Naive B cell (primary cell): ENCODE measurements at regions not wholly inside any gene's neighbourhood (a gene's known extent, or its start where the extent isn't known, plus 50 kb on each side); places are given as distances from the start of the nearest gene placed in this dataset.

Experiments
- ATAC-seq, 2 donors: fragments of 150-1000 bp; cut with Tn5 transposase; 2 replicates each; pipeline ENCODE4 v1.10.0; 2021; ENCODE audit warnings: low read depth in 2 of 2, mild to moderate bottlenecking in 2 of 2, moderate library complexity in 2 of 2
- DNase-seq: peaks from one replicate; pipeline ENCODE4 v3.0.0; 2022
- H3K27ac Mint-ChIP-seq, 6 donors: one replicate each; pipeline ENCODE4 v1.8.0; 2020 to 2022; ENCODE audit warnings: mild to moderate bottlenecking in 6 of 6, mixed read lengths in 6 of 6, moderate library complexity in 5 of 6, inconsistent platforms in 2 of 6
- H3K27me3 Mint-ChIP-seq, 3 donors: one replicate each; pipeline ENCODE4 v1.8.0; 2021 to 2022; ENCODE audit warnings: mixed read lengths in 3 of 3, mild to moderate bottlenecking in 1 of 3
- H3K36me3 Mint-ChIP-seq, 2 donors: one replicate each; pipeline ENCODE4 v1.8.0; 2020 to 2022; ENCODE audit warnings: mixed read lengths in 2 of 2, inconsistent platforms in 1 of 2, mild to moderate bottlenecking in 1 of 2
- H3K4me1 Mint-ChIP-seq, 3 donors: one replicate each; pipeline ENCODE4 v1.8.0; 2020 to 2022; ENCODE audit warnings: mixed read lengths in 3 of 3, inconsistent platforms in 1 of 3, mild to moderate bottlenecking in 1 of 3, moderate library complexity in 1 of 3
- H3K4me3 Mint-ChIP-seq, 8 donors: one replicate each; pipeline ENCODE4 v1.8.0; 2020 to 2022; ENCODE audit warnings: mild to moderate bottlenecking in 8 of 8, mixed read lengths in 8 of 8, moderate library complexity in 8 of 8, inconsistent platforms in 2 of 8
- H3K9me3 Mint-ChIP-seq, 7 donors: one replicate each; pipeline ENCODE4 v1.8.0; 2020 to 2022; ENCODE audit warnings: mixed read lengths in 7 of 7, mild to moderate bottlenecking in 5 of 7, inconsistent platforms in 2 of 7, moderate library complexity in 1 of 7

DNA sequence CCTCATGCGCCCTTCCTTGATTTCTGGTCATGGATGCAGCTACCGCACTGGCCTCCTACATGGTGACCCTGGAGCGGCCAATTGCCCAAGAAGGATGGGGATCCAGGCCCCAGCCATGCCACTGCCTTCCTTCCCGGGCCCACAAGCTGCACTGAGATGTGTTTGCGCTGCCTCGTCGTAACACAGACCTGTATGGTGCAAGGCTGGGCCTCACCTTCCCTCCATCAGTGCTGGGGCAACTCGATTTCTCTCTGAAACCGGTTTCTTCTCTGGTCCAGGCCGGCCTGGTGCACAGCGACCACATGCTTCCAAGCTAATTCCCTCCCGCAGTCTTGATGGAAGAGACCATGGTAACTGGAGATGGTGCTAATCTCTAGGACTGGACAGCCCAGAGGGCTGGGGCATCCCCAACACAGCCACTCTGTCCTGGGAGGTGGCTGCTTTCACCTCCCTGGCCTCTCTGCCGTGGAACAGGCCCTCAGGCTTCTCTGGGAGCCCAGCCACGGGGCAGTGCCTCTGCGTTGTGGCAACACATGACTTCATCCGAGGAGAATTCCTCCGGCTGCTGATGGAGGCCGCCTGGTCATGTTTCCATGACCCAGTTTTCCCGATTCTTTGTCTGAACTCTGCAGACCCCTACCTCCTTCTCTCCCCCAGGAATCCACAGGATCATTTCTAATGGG is 184.2 kb downstream of the GLI2 start:
- Mint-ChIP-seq H3K36me3 (no peaks in the 10 kb centered on the region), H3K4me3 (no peak overlapping the region), H3K9me3 (no peaks in the 10 kb centered on the region), H3K27me3 (peaks cover 0 to 6% (median 0%) of the 10 kb centered on the region in 3 donors), H3K4me1 (no peaks in the 10 kb centered on the region), H3K27ac (no peak overlapping the region)
- DNase-seq (no peak), ATAC-seq (no peak)

DNA sequence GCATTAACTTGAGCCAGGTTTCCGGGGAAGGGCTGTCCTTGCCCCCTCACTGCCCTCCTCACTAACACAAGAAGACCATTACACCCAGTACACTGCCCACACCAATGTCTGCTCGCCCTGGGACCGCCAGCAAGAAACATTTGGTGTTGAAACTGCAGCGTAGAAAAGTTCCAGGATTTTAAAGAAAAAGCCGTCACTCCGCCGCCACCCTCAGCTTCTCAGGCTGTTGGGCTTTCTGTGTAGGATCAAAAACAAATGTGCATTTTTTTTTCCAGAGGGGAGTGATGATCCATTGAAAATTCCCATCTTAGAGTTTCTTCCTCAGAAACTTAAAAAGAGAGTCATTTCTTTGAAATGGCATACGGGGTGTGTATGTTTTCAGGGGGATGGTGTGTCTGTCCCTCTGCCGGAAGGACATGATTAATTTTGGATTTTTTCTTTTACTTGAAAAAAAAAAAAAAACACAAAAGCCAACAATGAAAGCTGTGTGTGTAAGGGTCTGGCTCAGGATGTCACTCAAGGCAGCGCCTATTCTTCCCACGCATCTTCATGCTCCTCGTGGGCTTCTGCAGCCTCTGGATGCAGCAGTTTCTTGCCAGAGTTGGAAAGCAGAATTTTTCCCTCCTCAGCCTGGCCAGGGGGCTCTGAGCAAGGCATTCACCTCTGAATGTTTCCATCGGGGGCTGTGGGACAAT is 184.9 kb downstream of the GLI2 start:
- DNase-seq (no peak), ATAC-seq (no peak)
- no peaks in the 10 kb centered on the region for H3K9me3 Mint-ChIP-seq
- no peak overlapping the region for H3K4me3 Mint-ChIP-seq
- no peaks in the 10 kb centered on the region for H3K36me3 Mint-ChIP-seq
- no peak overlapping the region for H3K27ac Mint-ChIP-seq
- H3K27me3 Mint-ChIP-seq, result peaks cover 0 to 6% (median 0%) of the 10 kb centered on the region in 3 donors
- no peaks in the 10 kb centered on the region for H3K4me1 Mint-ChIP-seq

DNA sequence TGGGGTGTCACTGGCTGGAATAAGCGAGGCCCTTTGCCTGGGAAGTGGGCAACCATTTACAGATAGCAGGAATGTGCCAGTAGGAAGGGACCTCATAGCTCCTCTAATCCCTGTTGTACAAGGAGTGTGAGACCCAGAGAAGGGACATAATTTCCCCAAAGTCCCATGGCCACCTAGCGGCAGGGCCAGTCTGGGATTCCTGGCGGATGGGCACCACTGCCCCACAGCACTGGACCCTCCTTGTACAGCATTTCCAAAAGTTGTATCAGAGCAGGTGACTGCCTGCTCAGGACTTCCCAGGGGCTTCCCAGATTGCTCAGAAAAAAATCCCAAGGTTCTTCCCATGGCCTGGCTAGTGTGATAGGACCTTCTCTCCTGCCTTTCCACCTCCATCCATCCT is 185.8 kb downstream of the GLI2 start:
- DNase-seq (no peak), ATAC-seq (no peak)
- H3K4me3 Mint-ChIP-seq, result no peak overlapping the region

DNA sequence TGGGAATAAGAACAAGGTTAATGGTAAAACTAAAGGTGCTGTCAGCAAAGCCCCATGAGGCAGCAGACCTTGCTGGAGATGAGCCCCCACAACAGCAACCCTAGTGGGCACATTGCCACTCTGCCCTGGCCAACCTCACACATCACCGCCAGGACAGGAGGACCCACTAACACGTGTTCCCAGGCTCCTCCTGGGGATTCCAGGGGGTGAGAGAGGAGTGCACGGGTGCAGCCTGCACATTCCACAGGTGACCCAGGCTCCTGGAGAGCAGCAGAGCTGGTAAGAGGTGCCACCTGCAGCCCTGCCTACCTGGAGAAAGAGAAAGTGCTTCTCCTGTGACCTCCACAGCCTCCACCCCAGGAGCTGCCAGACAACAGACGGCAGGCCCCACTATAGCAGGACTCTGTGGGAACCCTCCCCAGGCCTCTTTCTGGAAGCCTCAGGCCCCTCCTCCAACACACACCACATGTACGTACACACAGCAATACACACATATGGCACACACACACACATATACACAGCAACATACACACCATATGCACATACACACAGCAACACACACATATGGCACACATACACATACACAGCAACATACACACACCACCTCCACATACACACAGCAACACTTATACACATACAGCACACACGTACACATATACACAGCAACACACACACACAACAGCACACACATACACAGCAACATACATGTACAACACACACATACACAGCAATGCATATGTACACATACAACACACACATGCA is 187.1 kb downstream of the GLI2 start:
- Mint-ChIP-seq H3K27ac (no peak overlapping the region), H3K36me3 (no peaks in the 10 kb centered on the region), H3K27me3 (peaks cover 0 to 6% (median 0%) of the 10 kb centered on the region in 3 donors), H3K9me3 (no peaks in the 10 kb centered on the region), H3K4me3 (no peak overlapping the region), H3K4me1 (no peaks in the 10 kb centered on the region)
- no peak for DNase-seq
- no peak for ATAC-seq

More for the DNA sequence above, 185.8 kb downstream of the GLI2 start:
- no peaks in the 10 kb centered on the region for H3K36me3 Mint-ChIP-seq
- H3K4me1 Mint-ChIP-seq, result no peaks in the 10 kb centered on the region
- no peak overlapping the region for H3K27ac Mint-ChIP-seq
- peaks cover 0 to 6% (median 0%) of the 10 kb centered on the region in 3 donors for H3K27me3 Mint-ChIP-seq
- no peaks in the 10 kb centered on the region for H3K9me3 Mint-ChIP-seq

DNA sequence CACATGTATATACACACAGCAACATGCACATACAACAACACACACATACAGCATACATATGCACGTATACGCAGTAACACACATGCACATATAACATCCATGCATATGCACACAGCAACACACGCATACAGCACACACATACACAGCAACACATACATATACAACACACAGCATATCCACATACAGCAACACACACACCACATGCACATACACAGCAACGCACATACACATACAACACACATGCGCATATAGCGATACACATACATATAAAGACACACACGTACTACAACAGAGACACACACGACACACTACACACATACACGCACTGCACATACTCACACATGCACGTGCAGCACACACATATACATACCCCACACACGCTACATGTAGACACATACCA is 187.8 kb downstream of the GLI2 start:
- no peaks in the 10 kb centered on the region for H3K9me3 Mint-ChIP-seq
- H3K27me3 Mint-ChIP-seq, result peaks cover 0 to 6% (median 0%) of the 10 kb centered on the region in 3 donors
- DNase-seq (no peak), ATAC-seq (no peak)
- no peaks in the 10 kb centered on the region for H3K36me3 Mint-ChIP-seq
- H3K4me1 Mint-ChIP-seq, result no peaks in the 10 kb centered on the region
- H3K4me3 Mint-ChIP-seq, result no peak overlapping the region
- H3K27ac Mint-ChIP-seq, result no peak overlapping the region

DNA sequence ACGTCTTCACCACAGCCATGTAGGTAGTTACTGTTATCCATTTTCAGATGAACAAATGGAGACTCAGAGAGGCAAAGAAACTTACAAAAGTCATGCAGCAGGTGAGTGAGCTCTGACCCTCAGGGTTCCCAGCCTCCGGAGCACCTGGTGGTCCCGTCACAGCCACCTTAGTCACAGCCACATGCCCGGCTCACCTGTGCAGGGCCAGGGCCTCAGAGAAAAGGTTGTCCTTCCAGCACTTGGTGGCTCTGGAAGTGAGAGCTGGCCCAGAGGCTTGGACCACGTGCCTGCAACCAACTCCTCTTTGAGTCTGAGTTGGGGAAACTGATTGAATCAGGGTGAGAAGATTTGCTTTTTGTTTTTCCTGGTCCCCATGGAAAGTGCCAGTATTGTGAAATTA is 189.3 kb downstream of the GLI2 start:
- ATAC-seq (no peak), DNase-seq (no peak)
- Mint-ChIP-seq H3K27ac (no peak overlapping the region), H3K27me3 (peaks cover 0 to 6% (median 0%) of the 10 kb centered on the region in 3 donors), H3K36me3 (no peaks in the 10 kb centered on the region), H3K4me1 (no peaks in the 10 kb centered on the region), H3K4me3 (no peak overlapping the region), H3K9me3 (peaks cover 0 to 3% (median 0%) of the 10 kb centered on the region in 7 donors)

DNA sequence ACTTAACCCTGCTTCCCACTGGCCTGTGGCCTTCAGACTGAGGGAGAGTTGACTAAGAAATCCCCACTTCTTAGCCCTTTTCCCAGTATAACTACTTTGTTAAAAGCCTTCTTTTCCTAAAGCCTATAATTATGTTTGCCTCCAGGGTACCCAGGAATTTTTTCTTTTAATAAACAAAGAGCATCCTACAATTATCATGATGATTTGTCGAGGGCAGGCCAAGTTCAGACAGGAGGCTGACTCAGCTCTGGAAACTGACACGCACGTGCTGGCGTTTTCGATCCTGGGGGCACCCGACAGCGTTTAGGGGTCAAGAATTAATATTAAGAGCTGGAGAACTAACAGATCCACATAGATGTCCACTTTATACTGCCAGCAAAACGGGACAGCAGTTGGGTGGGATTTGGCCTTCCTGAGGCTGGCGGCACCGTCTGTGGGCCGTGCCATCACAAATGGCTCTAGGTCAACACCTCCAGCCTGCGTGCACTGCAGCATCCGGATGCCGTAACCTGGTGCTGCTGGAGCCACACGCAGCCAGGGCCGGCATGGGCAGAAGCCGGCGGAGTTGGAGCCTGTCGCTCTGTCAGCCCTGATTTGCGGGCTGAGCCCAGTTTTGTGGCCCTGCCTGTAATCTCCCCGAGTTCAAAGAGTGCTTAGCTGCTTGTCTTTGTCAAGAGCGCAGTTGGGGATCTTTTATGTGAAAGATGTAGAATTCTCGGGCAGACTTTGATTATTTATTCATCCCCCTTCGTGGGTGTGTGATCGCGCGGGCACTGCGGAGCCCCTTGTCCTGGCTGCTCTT is 191.0 kb downstream of the GLI2 start:
- Mint-ChIP-seq H3K27ac (no peak overlapping the region), H3K27me3 (no peaks in the 10 kb centered on the region), H3K36me3 (no peaks in the 10 kb centered on the region), H3K9me3 (peaks cover 0 to 8% (median 4%) of the 10 kb centered on the region in 7 donors), H3K4me1 (no peaks in the 10 kb centered on the region), H3K4me3 (no peak overlapping the region)
- ATAC-seq, result no peak
- no peak for DNase-seq

DNA sequence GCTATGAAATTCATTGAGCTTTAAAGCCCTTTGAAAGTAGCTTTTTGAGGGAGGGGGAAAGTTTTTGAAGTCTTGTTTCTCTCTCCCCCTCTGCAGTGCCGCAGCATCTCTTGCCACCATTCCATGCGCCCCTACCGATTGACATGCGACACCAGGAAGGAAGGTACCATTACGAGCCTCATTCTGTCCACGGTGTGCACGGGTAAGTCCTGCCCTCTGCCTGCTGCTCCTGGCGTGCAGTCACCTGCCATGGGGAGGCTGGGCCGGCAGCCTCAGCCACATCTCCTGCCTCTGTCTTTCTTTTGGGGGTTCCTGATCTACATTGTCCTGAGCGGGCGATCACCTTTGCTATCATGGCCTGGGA is 191.6 kb downstream of the GLI2 start:
- DNase-seq (no peak), ATAC-seq (no peak)
- Mint-ChIP-seq H3K4me1 (no peaks in the 10 kb centered on the region), H3K36me3 (no peaks in the 10 kb centered on the region), H3K9me3 (peaks cover 0 to 8% (median 4%) of the 10 kb centered on the region in 7 donors), H3K27me3 (no peaks in the 10 kb centered on the region), H3K27ac (no peak overlapping the region), H3K4me3 (no peak overlapping the region)

DNA sequence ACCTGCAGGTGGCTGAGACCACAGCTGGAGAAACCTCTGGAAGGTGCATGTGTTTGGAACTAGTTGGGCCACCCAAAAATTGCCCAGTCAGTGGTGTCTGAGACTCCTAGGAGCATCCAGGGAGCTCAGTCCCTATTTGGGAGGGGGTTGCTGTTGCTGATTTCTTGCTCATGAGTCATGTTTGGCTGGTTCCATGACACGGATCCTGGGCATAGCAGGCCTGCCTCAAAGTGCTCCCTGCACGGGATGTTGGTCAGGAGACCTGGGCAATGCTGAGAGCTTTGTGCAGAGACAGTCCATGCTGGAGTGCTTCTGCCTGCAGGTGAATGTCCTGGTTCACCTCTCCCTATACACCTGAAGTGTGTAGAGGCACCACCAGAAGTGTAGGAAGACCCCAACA is 194.2 kb downstream of the GLI2 start:
- Mint-ChIP-seq H3K9me3 (peaks cover 0 to 9% (median 4%) of the 10 kb centered on the region in 7 donors), H3K4me3 (no peak overlapping the region)

DNA sequence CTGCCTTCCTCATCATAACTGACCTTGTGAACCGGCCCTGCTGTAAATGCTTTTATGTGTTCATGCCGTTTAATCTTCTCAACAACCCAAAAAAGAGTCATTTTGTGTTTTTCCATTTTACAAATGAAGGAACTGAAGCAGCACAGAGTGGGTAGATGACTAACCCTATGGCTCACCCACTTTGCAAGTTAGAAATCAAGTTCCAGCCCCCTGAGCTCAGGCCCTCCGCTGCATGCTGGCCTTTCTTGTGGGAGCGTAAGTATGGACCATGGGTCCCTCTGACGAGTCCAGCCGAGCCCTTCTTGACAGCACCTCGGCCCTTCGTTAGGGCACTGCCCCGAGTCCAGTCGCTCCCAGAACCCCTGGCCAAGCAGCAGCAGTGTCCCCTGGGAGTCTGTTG is 194.6 kb downstream of the GLI2 start:
- H3K4me3 Mint-ChIP-seq, result no peak overlapping the region
- H3K27ac Mint-ChIP-seq, result no peak overlapping the region
- no peak for DNase-seq
- peaks cover 0 to 9% (median 4%) of the 10 kb centered on the region in 7 donors for H3K9me3 Mint-ChIP-seq
- no peaks in the 10 kb centered on the region for H3K27me3 Mint-ChIP-seq
- no peaks in the 10 kb centered on the region for H3K4me1 Mint-ChIP-seq
- no peaks in the 10 kb centered on the region for H3K36me3 Mint-ChIP-seq
- no peak for ATAC-seq

More for the DNA sequence above, 194.2 kb downstream of the GLI2 start:
- DNase-seq, result no peak
- Mint-ChIP-seq H3K27ac (no peak overlapping the region), H3K27me3 (no peaks in the 10 kb centered on the region), H3K4me1 (no peaks in the 10 kb centered on the region), H3K36me3 (no peaks in the 10 kb centered on the region)
- no peak for ATAC-seq

DNA sequence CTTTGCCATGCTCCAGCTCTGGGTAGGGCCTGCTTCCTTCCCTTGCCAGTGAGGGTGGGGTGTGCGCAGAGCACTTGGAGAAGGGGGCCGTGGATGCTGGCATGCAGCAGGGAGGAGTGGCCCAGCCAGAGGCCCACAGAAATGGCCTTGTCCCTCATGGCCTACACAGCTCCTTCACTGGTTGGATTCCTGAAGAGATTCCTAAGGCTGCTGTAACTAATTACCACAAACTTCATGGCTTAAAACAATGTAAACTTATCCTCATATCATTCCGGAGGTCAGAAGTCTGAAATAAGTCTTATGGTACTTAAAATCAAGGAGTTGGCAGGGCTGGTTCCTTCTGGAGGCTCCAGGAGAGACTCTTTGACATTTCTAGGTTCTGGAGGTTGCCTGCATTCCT is 195.2 kb downstream of the GLI2 start:
- Mint-ChIP-seq H3K27me3 (no peaks in the 10 kb centered on the region), H3K36me3 (no peaks in the 10 kb centered on the region), H3K27ac (no peak overlapping the region), H3K9me3 (peaks cover 0 to 9% (median 4%) of the 10 kb centered on the region in 7 donors), H3K4me1 (no peaks in the 10 kb centered on the region), H3K4me3 (no peak overlapping the region)
- DNase-seq (no peak), ATAC-seq (no peak)

DNA sequence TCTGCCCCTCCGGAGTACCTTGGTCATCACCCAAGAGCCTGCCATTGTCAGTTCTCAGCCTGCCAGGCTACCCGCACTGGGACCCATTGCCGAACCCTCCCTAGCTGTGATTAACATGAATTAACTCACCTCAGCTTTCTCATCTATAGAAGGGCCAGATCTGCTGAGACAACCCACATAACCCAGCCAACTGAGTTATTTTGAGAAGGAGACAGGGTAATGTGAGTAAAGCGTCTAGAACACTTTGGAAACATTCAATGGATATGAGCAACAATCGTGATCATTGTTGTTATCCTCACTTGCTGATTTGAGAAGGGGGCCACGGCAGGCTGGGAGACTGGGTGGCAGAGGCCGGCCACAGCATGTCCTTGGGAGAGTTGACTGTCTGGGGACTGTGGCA is 196.8 kb downstream of the GLI2 start:
- Mint-ChIP-seq H3K4me1 (no peaks in the 10 kb centered on the region), H3K27ac (no peak overlapping the region), H3K36me3 (no peaks in the 10 kb centered on the region), H3K9me3 (peaks cover 0 to 9% (median 4%) of the 10 kb centered on the region in 7 donors), H3K4me3 (no peak overlapping the region), H3K27me3 (no peaks in the 10 kb centered on the region)
- ATAC-seq (no peak), DNase-seq (no peak)

DNA sequence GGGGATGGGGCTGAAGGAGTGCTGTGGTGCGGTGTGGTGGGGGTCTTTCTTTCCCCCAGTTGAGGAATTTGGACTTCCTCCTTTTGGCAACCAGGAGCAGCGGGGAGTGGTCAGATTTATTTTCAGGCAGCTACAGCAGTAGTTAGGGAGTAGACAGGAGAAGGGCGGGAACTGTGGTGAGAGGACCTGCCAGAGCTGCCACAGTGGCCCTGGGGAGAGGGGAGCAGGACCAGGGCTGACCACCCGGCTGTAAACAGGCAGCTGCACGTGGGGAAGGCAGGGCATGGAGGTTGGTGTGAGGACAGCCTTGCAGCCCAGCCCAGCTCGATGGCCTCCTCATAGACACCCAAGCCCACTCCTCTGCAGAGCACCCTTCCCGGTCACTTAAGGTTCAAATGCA is 197.2 kb downstream of the GLI2 start:
- Mint-ChIP-seq H3K36me3 (no peaks in the 10 kb centered on the region), H3K4me3 (no peak overlapping the region), H3K27me3 (peaks cover 0 to 1% (median 0%) of the 10 kb centered on the region in 3 donors), H3K4me1 (no peaks in the 10 kb centered on the region), H3K9me3 (peaks cover 0 to 9% (median 4%) of the 10 kb centered on the region in 7 donors), H3K27ac (no peak overlapping the region)
- DNase-seq, result no peak
- ATAC-seq, result no peak
